SW 1271 (cell line): ENCODE measurements at regions not wholly inside any gene's neighbourhood (a gene's known extent, or its start where the extent isn't known, plus 50 kb on each side); places are given as distances from the start of the nearest gene placed in this dataset.
"Not testable (repeated sequence)": the region's sequence is repeated elsewhere in the genome, so short reads cannot be mapped to it uniquely, and the experiment has no call there.

ENCODE experiments used
- DNase-seq, 2 experiments: peaks; one replicate each; lab custom pipeline; 2025; lab: John Stamatoyannopoulos, UW

GRCh38 chr4:157781361-157781760 is 391.5 kb downstream of the GASK1B start:
- DNase-seq, result no peak

- no peak for DNase-seq
Observed at GRCh38 chr4:157779081-157779480, 393.7 kb downstream of the GASK1B start.

- DNase-seq, result no peak
Observed at GRCh38 chr4:157776930-157777528, 395.8 kb downstream of the GASK1B start.

- no peak for DNase-seq
Observed at GRCh38 chr4:157775971-157776370, 396.9 kb downstream of the GASK1B start.

DNA sequence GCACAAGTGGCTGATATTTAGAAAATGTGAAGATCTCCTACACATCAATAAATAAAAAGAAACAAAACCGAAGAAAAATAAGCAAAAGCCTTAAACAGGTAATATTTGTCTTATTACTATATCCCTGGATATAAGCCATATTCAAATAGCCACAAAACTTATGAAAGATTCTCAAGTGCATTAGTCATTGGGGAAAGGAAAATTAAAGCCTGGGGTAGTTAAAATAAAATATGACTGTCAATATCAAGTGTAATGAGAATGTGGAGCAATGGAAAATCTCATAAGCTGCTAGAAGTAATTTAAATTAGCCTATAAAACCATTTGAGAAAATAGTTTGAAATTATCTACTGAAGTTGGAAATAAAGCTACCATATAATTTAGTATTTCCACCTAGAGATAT is 399.9 kb downstream of the GASK1B start:
- DNase-seq, result no peak

GRCh38 chr4:157768419-157768818 is 404.4 kb downstream of the GASK1B start:
- DNase-seq, result no peak

- DNase-seq, result no peak
Observed at GRCh38 chr4:157763490-157763889, 409.3 kb downstream of the GASK1B start.

GRCh38 chr4:157754410-157754809 is 418.4 kb downstream of the GASK1B start:
- DNase-seq, result no peak

DNA sequence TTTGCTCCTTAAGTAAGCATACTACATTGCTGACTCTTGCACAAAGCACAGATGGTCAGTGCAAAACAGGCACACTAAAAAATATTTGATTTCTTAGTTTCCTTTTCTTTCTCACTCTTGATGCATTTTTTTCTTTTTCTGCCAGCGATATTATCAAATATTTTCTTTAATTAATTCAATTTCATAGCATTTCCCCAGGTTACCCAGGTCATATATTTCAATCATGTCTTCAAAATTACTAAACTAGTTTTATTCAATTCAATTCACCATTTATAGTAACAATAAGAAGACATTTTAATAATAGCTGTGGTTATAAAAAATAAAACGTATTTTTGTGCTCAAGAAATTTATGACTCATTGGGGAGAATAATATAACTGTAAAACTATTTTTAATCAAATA is 421.2 kb downstream of the GASK1B start:
- no peak for DNase-seq

DNA sequence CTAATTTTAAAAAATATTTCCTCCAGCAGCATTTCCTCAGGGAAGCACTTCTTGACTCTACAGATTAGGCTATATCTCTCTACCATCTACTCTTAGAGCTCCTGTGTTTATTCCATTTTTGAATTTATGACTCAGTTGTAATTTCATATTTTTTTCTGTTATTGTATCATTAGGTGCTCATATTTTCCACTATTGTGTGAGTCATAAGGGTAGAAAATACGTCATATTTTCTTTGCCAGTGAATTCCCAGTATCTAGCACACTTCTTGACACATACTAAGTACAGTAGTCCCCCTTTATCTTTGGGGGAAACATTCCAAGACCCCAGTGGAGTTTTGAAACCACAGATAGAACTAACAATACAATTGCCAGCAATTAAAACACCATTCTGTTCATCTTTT is 431.2 kb downstream of the GASK1B start:
- no peak for DNase-seq

DNA sequence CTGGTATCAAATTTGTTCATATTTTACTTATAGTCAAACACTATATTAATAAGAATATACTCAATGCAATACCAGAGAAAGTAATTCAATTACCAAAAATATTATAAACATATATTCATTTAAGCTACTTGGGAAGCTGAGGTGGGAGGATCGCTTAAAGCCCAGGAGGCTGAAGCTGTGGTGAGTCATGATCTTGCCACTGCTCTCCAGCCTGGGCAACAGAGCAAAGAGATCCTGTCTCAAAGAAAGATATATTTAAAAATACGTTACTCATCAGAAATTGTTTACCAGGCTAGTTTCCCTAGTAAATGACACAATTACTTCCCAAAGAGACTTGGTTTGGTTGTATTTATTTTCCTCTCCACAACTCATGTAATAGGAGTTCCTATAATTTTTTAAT is 433.6 kb downstream of the GASK1B start:
- no peak for DNase-seq

DNA sequence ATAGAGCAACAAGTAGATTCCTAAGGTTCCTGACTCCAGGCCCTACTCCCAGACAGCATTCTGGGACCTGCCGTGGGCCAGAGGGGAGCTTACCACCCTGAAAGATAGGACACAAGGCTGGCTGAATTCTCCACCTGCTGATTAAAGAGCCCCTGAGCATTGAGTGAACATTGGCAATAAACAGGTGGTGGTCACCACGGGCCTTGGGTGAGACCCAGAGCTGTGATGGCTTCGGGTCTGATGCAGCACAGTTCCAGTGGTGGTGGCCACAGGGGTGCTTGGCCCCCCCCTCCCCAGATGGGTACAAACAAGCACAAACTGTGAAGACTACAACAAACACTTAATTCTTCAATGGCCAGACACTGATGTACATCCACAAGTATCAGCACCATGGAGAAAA is 444.6 kb downstream of the GASK1B start:
- DNase-seq, result no peak

DNA sequence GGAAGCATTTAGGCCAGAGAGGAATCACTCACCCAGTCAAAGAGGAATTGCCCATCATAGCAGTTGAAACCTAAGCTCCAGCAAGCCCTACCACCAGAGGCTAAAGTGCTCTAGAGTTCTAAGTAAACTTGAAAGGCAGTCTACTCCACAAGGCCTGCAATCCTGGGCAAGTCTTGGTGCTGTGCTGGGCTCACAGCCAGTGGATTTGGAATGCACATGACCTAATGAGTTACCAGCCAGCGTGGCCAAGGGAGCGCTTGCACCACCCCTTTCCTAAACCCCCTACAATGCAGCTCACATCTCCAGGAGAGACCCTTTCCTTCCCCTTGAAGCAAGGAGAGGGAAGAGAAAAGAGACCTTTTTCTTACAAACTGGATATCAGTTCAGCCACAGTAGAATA is 445.7 kb downstream of the GASK1B start:
- DNase-seq, result no peak

- no peak for DNase-seq
Observed at GRCh38 chr4:157722146-157722545, 450.7 kb downstream of the GASK1B start.

GRCh38 chr4:157713342-157713741 is 459.5 kb downstream of the GASK1B start:
- no peak for DNase-seq

GRCh38 chr4:157706155-157706554 is 466.7 kb downstream of the GASK1B start:
- no peak for DNase-seq

DNA sequence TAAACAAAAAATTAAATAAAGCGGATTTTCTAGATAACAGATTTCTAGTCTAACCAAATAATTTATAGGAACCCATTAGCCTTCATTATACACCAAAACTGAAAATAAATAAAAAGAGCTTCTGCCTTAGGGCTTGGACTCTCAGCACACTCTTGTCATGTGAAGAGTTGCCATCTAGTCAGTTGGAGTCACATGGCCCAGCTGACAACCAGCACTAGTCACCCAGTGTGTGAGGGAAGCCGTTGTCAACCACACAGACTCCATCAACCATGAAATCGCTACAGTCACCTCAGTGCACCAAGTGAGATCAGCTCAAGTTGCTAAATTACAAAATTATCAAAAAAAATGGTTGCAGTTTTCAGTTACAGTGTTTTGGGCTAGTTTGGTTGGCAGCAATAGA is 470.0 kb downstream of the GASK1B start:
- DNase-seq, result no peak

GRCh38 chr4:157701695-157701994 is 471.2 kb downstream of the GASK1B start:
- no peak for DNase-seq

GRCh38 chr4:157700898-157701694 is 471.7 kb downstream of the GASK1B start:
- DNase-seq, result no peak

DNA sequence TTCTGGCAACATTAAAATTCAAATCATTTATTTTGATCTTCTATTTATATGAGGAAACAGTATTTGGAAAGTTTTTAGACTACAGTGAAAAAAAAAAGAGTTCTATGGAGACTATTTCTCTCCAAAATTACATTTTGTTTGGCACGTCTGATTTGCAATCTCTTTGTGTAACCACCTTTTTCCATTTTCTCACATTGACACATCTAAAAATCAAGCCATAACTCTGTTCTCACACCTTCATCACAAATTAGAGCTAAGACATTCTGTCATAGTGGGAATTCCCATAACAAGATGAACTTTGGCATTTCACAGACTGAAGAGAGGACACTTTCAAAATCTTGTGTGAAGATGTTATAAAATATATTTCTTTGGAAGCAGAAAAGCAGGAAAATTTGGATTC is 468.9 kb downstream of the GRIA2 start:
- DNase-seq, result no peak

DNA sequence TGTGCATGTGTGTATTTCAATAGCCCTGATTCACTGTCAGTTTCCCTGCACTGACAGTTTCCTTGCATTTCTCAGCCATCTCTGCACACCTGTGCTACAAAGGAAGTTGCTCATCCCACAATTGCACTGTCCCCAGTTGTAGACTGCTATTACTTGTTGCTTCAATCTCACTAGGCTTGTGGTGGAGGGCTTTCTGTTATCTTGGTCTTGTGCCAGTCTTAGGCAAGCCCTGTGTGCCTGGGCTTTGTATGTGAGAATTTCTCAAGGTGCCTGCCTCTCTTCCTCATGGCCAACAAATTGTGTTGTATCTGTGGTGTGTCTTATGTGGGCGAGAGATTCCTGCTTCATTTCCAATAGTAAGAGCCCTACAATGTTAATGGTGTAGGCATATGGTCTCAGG is 467.4 kb downstream of the GRIA2 start:
- DNase-seq, result no peak

GRCh38 chr4:157679326-157679725 is 458.8 kb downstream of the GRIA2 start:
- not testable (repeated sequence) for DNase-seq

DNA sequence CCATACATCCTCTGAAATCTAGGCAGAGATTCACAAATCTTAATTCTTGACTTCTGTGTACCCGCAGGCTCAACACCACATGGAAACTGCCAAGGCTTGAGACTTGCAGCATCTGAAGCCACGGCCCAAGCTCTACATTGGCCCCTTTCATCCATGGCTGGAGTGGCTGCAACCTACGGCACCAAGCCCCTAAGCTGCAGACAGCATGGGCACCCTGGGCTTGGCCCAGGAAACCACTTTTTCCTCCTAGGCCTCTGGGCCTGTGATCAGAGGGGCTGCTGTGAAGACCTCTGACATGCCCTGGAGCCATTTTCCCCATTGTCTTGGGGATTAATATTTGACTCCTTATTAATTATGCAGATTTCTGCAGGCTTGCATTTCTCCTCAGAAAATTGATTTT is 457.9 kb downstream of the GRIA2 start:
- DNase-seq, result no peak

DNA sequence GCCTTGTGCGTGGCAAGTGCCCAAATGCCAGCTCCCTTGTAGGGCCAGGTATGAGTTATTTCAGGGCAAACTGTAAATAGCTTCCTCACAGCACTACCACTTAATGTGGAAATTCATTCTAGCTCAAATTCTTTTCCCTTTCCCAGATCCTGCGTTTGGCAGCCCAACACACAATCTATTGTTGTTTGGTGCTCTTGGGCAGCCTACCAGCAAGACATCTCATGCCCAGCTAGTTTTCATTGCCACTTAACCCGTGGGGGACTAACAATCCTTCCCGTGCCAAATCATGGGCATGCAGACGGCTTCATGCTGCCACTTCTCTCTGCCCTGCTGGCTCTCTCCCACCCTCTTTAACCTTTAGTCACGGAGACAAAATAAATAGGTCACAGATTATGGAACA is 454.2 kb downstream of the GRIA2 start:
- DNase-seq, result no peak
